IPS DF 6.9 (cell line): ENCODE measurements at regions not wholly inside any gene's neighbourhood (a gene's known extent, or its start where the extent isn't known, plus 50 kb on each side); places are given as distances from the start of the nearest gene placed in this dataset.

Experiments used
- DNase-seq: peaks from one replicate; pipeline ENCODE4 v3.0.0-alpha.2; 2013; ENCODE audit warnings: low read depth, low spot score
- H3K27ac ChIP-seq: one replicate; pipeline ENCODE4 v1.5.1; 2013; ENCODE audit warnings: low read length, control low read depth
- H3K27me3 ChIP-seq: 2 replicates; pipeline ENCODE4 v1.6.1; 2013; ENCODE audit warnings: mild to moderate bottlenecking, low read length; ENCODE audit not compliant: control insufficient read depth, insufficient read depth
- H3K36me3 ChIP-seq: 2 replicates; pipeline ENCODE4 v1.6.1; 2013; ENCODE audit warnings: low read length; ENCODE audit not compliant: control insufficient read depth, insufficient read depth
- H3K4me1 ChIP-seq: 2 replicates; pipeline ENCODE4 v1.6.1; 2013; ENCODE audit warnings: low read length; ENCODE audit not compliant: control insufficient read depth, insufficient read depth
- H3K4me3 ChIP-seq: 2 replicates; pipeline ENCODE4 v1.5.1; 2013; ENCODE audit warnings: mild to moderate bottlenecking, low read length
- H3K9me3 ChIP-seq: 2 replicates; pipeline ENCODE4 v1.6.1; 2013; ENCODE audit warnings: low read length, inconsistent platforms; ENCODE audit not compliant: control insufficient read depth, insufficient read depth
- WGBS: extraction: QIAGEN DNeasy Blood & Tissue Kit; methylation state at CpG from one replicate; pipeline ENCODE4 v1.1.7; 2013; ENCODE audit warnings: mixed read lengths, missing lambda C conversion rate; ENCODE audit not compliant: insufficient read length, insufficient coverage; 5-methylcytosine and 5-hydroxymethylcytosine counted together

- no peaks in the 10 kb centered on the region for H3K4me1 ChIP-seq
- no peak overlapping the region for H3K4me3 ChIP-seq
- DNase-seq, result no peak
- no peaks in the 10 kb centered on the region for H3K27me3 ChIP-seq
- no peak overlapping the region for H3K27ac ChIP-seq
- no peaks in the 10 kb centered on the region for H3K36me3 ChIP-seq
- WGBS, result no CpG with 5 or more reads among the region's 11 CpGs
- H3K9me3 ChIP-seq, result no peaks in the 10 kb centered on the region; the same call in none of the 2 replicates
Measured at GRCh38 chr16:8183176-8184099, 406.9 kb downstream of the TMEM114 start.

GRCh38 chr16:8182761-8183160 lies 407.6 kb downstream of the TMEM114 start:
- DNase-seq, result no peak
- no peak overlapping the region for H3K27ac ChIP-seq
- H3K36me3 ChIP-seq, result no peaks in the 10 kb centered on the region
- H3K4me3 ChIP-seq, result no peak overlapping the region
- H3K4me1 ChIP-seq, result no peaks in the 10 kb centered on the region
- WGBS, result no CpG with 5 or more reads among the region's 7 CpGs
- no peaks in the 10 kb centered on the region; the same call in none of the 2 replicates for H3K9me3 ChIP-seq
- H3K27me3 ChIP-seq, result no peaks in the 10 kb centered on the region

GRCh38 chr16:8179615-8180014 lies 410.7 kb downstream of the TMEM114 start:
- H3K4me1 ChIP-seq, result no peaks in the 10 kb centered on the region
- H3K36me3 ChIP-seq, result no peaks in the 10 kb centered on the region
- no peaks in the 10 kb centered on the region for H3K27me3 ChIP-seq
- no peaks in the 10 kb centered on the region; the same call in 1 of the 2 replicates for H3K9me3 ChIP-seq
- no peak overlapping the region for H3K4me3 ChIP-seq
- no CpG with 5 or more reads among the region's 5 CpGs for WGBS
- no peak overlapping the region for H3K27ac ChIP-seq
- DNase-seq, result no peak

GRCh38 chr16:8178271-8178670 lies 412.0 kb downstream of the TMEM114 start:
- Histone ChIP-seq H3K9me3 (no peaks in the 10 kb centered on the region; the same call in 1 of the 2 replicates), H3K4me1 (no peaks in the 10 kb centered on the region), H3K36me3 (no peaks in the 10 kb centered on the region), H3K27ac (no peak overlapping the region), H3K27me3 (no peaks in the 10 kb centered on the region), H3K4me3 (no peak overlapping the region)
- no CpG with 5 or more reads among the region's 8 CpGs for WGBS
- no peak for DNase-seq

- WGBS, result no CpG with 5 or more reads among the region's 3 CpGs
- Histone ChIP-seq H3K4me1 (no peaks in the 10 kb centered on the region), H3K9me3 (no peaks in the 10 kb centered on the region; the same call in 1 of the 2 replicates), H3K4me3 (no peak overlapping the region), H3K27ac (no peak overlapping the region), H3K27me3 (no peaks in the 10 kb centered on the region), H3K36me3 (no peaks in the 10 kb centered on the region)
- no peak for DNase-seq
Measured at GRCh38 chr16:8175411-8175810, 414.9 kb downstream of the TMEM114 start.

- no CpG with 5 or more reads among the region's 16 CpGs for WGBS
- H3K36me3 ChIP-seq, result no peaks in the 10 kb centered on the region
Measured at GRCh38 chr16:8173111-8173644, 417.1 kb downstream of the TMEM114 start.

GRCh38 chr16:8172551-8172950 lies 417.8 kb downstream of the TMEM114 start:
- H3K4me3 ChIP-seq, result no peak overlapping the region
- no peaks in the 10 kb centered on the region for H3K36me3 ChIP-seq
- no peaks in the 10 kb centered on the region for H3K9me3 ChIP-seq
- no CpG with 5 or more reads among the region's 7 CpGs for WGBS
- no peak for DNase-seq
- H3K4me1 ChIP-seq, result no peaks in the 10 kb centered on the region
- no peaks in the 10 kb centered on the region for H3K27me3 ChIP-seq
- H3K27ac ChIP-seq, result no peak overlapping the region

More at GRCh38 chr16:8173111-8173644, 417.1 kb downstream of the TMEM114 start:
- Histone ChIP-seq H3K27me3 (no peaks in the 10 kb centered on the region), H3K4me1 (no peaks in the 10 kb centered on the region), H3K9me3 (no peaks in the 10 kb centered on the region), H3K27ac (no peak overlapping the region), H3K4me3 (no peak overlapping the region)
- peak; percentile 52 for DNase-seq

GRCh38 chr16:8168016-8168415 lies 422.3 kb downstream of the TMEM114 start:
- Histone ChIP-seq H3K27me3 (no peaks in the 10 kb centered on the region), H3K4me3 (no peak overlapping the region), H3K27ac (no peak overlapping the region), H3K9me3 (peaks cover 1% of the 10 kb centered on the region; the same call in 1 of the 2 replicates), H3K36me3 (no peaks in the 10 kb centered on the region), H3K4me1 (no peaks in the 10 kb centered on the region)
- DNase-seq, result no peak
- no CpG with 5 or more reads among the region's 10 CpGs for WGBS

- Histone ChIP-seq H3K4me3 (no peak overlapping the region), H3K27ac (no peak overlapping the region), H3K27me3 (no peaks in the 10 kb centered on the region), H3K4me1 (no peaks in the 10 kb centered on the region), H3K9me3 (peaks cover 1% of the 10 kb centered on the region; the same call in 1 of the 2 replicates), H3K36me3 (no peaks in the 10 kb centered on the region)
- DNase-seq, result no peak
- WGBS, result no CpG with 5 or more reads among the region's 5 CpGs
Measured at GRCh38 chr16:8167436-8167835, 422.9 kb downstream of the TMEM114 start.

- DNase-seq, result no peak
- H3K4me1 ChIP-seq, result no peaks in the 10 kb centered on the region
- H3K4me3 ChIP-seq, result no peak overlapping the region
- H3K27me3 ChIP-seq, result no peaks in the 10 kb centered on the region
- no peaks in the 10 kb centered on the region for H3K9me3 ChIP-seq
- H3K27ac ChIP-seq, result no peak overlapping the region
- WGBS, result no CpG with 5 or more reads among the region's 5 CpGs
- H3K36me3 ChIP-seq, result no peaks in the 10 kb centered on the region
Measured at GRCh38 chr16:8158051-8158450, 432.3 kb downstream of the TMEM114 start.
